H1 (cell line): ENCODE measurements at regions not wholly inside any gene's neighbourhood (a gene's known extent, or its start where the extent isn't known, plus 50 kb on each side); places are given as distances from the start of the nearest gene placed in this dataset.

Experiments
- BRCA1 ChIP-seq: IDR thresholded peaks from 2 replicates; pipeline ENCODE4 v1.6.1; 2012; ENCODE audit warnings: low read depth, low read length, improper control_type of control experiment
- CHD7 ChIP-seq: fragments of 300-600 bp; sonication (generic); IDR thresholded peaks from 2 replicates; pipeline ENCODE4 v1.7.1; 2012; ENCODE audit warnings: low read length, moderate library complexity, mild to moderate bottlenecking, inconsistent platforms; ENCODE audit not compliant: insufficient replicate concordance
- HDAC2 ChIP-seq, 2 experiments: fragments of 300-600 bp in 1 of 2; sonication (generic) in 1 of 2; IDR thresholded peaks; 2 replicates each; pipeline ENCODE4 v1.6.1; 2011 to 2012; ENCODE audit warnings: low read depth in 2 of 2, low read length in 2 of 2, mild to moderate bottlenecking in 2 of 2, moderate library complexity in 2 of 2, borderline replicate concordance in 1 of 2, inconsistent platforms in 1 of 2
- KDM5A ChIP-seq: fragments of 200-600 bp; IDR thresholded peaks from 2 replicates; pipeline ENCODE4 v1.7.1; 2012; ENCODE audit warnings: mild to moderate bottlenecking, low read length, inconsistent platforms, mixed read lengths

GRCh38 chr18:45156946-45157345 is 458.3 kb upstream of the SLC14A2 start (continued):
- TF ChIP-seq CHD7 (no peak), HDAC2 (IDR thresholded peaks at IDR 0.05; ENCODE audit: borderline replicate concordance in 1 of 2, low read depth in 2 of 2, low read length in 2 of 2) (no peak), KDM5A (no peak), BRCA1 (no peak)
